Osteoblast (primary cell): ENCODE measurements at regions not wholly inside any gene's neighbourhood (a gene's known extent, or its start where the extent isn't known, plus 50 kb on each side); places are given as distances from the start of the nearest gene placed in this dataset.

Experiments
- DNase-seq: peaks from one replicate; pipeline ENCODE4 v3.0.0; 2011; ENCODE audit warnings: low spot score, mixed read lengths; ENCODE audit not compliant: insufficient read length; ENCODE audit errors: missing footprints
- H2AFZ ChIP-seq: 2 replicates; pipeline ENCODE4 v1.6.0; 2011; ENCODE audit warnings: mild to moderate bottlenecking, low read length
- H3K27ac ChIP-seq: 2 replicates; pipeline ENCODE4 v1.5.1; 2011; ENCODE audit warnings: mild to moderate bottlenecking, low read depth, low read length, moderate library complexity
- H3K27me3 ChIP-seq: 2 replicates; pipeline ENCODE4 v1.6.0; 2012; ENCODE audit warnings: mild to moderate bottlenecking, control low read depth, inconsistent platforms, low read length, moderate library complexity; ENCODE audit not compliant: insufficient read depth
- H3K36me3 ChIP-seq: 2 replicates; pipeline ENCODE4 v1.5.1; 2011; ENCODE audit warnings: mild to moderate bottlenecking, low read length, control low read depth, moderate library complexity; ENCODE audit not compliant: insufficient read depth
- H3K4me1 ChIP-seq: 2 replicates; pipeline ENCODE4 v1.5.1; 2011; ENCODE audit warnings: mild to moderate bottlenecking, low read length, control low read depth, moderate library complexity; ENCODE audit not compliant: insufficient read depth
- H3K4me2 ChIP-seq: 2 replicates; pipeline ENCODE4 v1.6.0; 2011; ENCODE audit warnings: mild to moderate bottlenecking, low read length; ENCODE audit not compliant: insufficient read depth
- H3K4me3 ChIP-seq: fragments of 200-600 bp; sonication (generic); 3 replicates; pipeline ENCODE4 v1.5.1; 2012; ENCODE audit warnings: mild to moderate bottlenecking, low read length, inconsistent platforms; ENCODE audit not compliant: insufficient read depth
- H3K79me2 ChIP-seq: 2 replicates; pipeline ENCODE4 v1.6.0; 2012; ENCODE audit warnings: mild to moderate bottlenecking, low read length, control low read depth, inconsistent platforms; ENCODE audit not compliant: insufficient read depth
- H3K9me3 ChIP-seq: 2 replicates; pipeline ENCODE4 v1.5.1; 2011; ENCODE audit warnings: low read depth, low read length, control low read depth
- H4K20me1 ChIP-seq: 2 replicates; pipeline ENCODE4 v1.6.0; 2012; ENCODE audit warnings: mild to moderate bottlenecking, low read length, control low read depth; ENCODE audit not compliant: insufficient read depth
- TF ChIP-seq, protein P1 (sequence below): IDR thresholded peaks from 2 replicates; pipeline ENCODE4 v1.5.1; 2011; ENCODE audit warnings: mild to moderate bottlenecking, low read depth, low read length, moderate library complexity; ENCODE audit errors: extremely low read depth

DNA sequence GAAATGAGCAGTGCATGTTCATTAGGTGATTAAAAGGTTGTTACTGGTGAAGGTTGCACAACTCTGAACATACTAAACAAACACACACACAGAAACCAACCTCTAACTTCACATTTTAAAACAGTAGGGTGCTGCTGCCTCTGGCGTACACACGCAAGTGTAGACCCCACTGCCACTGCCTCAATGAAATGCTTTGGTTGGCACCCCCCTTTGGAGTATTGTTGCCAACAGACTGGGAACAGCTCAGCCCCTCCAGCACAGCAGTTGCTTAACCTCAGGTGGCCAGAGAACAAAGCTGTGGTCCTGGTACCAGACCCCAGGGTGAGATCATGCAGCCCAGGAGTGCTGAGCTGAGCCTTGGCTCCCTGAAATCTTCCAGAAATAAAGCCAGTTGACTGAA lies 138.6 kb downstream of the TMEM18 start:
- Histone ChIP-seq H3K4me1 (no peaks in the 10 kb centered on the region), H3K36me3 (no peaks in the 10 kb centered on the region), H3K4me2 (no peak overlapping the region), H3K27me3 (no peaks in the 10 kb centered on the region), H3K27ac (no peak overlapping the region), H4K20me1 (no peaks in the 10 kb centered on the region), H2AFZ (no peak overlapping the region), H3K79me2 (no peaks in the 10 kb centered on the region), H3K4me3 (no peak overlapping the region), H3K9me3 (no peaks in the 10 kb centered on the region)
- TF ChIP-seq, protein P1, sequence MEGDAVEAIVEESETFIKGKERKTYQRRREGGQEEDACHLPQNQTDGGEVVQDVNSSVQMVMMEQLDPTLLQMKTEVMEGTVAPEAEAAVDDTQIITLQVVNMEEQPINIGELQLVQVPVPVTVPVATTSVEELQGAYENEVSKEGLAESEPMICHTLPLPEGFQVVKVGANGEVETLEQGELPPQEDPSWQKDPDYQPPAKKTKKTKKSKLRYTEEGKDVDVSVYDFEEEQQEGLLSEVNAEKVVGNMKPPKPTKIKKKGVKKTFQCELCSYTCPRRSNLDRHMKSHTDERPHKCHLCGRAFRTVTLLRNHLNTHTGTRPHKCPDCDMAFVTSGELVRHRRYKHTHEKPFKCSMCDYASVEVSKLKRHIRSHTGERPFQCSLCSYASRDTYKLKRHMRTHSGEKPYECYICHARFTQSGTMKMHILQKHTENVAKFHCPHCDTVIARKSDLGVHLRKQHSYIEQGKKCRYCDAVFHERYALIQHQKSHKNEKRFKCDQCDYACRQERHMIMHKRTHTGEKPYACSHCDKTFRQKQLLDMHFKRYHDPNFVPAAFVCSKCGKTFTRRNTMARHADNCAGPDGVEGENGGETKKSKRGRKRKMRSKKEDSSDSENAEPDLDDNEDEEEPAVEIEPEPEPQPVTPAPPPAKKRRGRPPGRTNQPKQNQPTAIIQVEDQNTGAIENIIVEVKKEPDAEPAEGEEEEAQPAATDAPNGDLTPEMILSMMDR = no peak
- DNase-seq = no peak

DNA sequence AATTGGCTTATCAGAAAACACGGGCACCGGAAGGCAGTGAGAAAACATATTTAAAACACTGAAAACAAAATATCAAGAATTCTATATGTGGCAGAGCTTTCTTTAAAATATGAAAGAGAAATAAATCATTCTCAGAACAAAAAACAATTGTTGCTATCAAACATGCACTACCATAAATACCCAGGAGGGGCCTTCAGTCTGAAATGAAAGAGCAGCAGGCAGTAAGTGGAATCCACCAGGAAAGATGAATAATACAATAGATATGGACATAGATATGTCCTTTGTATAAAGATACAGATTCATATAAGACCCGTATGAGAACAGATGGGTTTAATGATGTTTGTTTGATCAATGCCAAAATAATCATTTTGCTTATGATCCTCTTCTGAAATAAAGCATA lies 142.0 kb downstream of the TMEM18 start:
- no peaks in the 10 kb centered on the region for H3K4me1 ChIP-seq
- no peak for DNase-seq
- H2AFZ ChIP-seq = no peak overlapping the region
- H3K4me3 ChIP-seq = no peak overlapping the region
- no peaks in the 10 kb centered on the region for H3K9me3 ChIP-seq
- no peaks in the 10 kb centered on the region for H4K20me1 ChIP-seq
- TF ChIP-seq, protein P1 = peak; percentile 24
- no peaks in the 10 kb centered on the region for H3K36me3 ChIP-seq
- no peak overlapping the region for H3K27ac ChIP-seq
- H3K79me2 ChIP-seq = no peaks in the 10 kb centered on the region
- no peak overlapping the region for H3K4me2 ChIP-seq
- no peaks in the 10 kb centered on the region for H3K27me3 ChIP-seq

DNA sequence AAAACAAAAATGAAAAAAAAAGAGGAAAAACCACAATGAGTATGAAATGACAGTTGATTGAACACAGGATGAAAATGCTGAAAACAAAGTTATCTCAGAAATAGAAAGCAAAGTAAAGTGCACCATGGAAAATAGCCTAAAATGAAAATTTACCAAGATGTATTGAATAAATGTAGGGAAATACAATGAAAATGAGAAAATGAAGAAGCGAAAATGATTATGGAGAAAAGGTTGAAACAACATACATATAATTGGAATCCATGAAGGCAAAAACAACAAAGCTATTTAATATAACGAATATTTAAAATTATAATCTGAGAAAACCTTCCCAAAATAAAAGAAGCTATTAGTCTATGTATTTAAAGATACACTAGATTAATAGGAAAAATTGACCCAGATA lies 147.4 kb downstream of the TMEM18 start:
- no peaks in the 10 kb centered on the region for H3K36me3 ChIP-seq
- no peak overlapping the region for H3K27ac ChIP-seq
- no peak overlapping the region for H2AFZ ChIP-seq
- no peaks in the 10 kb centered on the region for H3K9me3 ChIP-seq
- TF ChIP-seq, protein P1 = no peak
- no peak overlapping the region for H3K4me2 ChIP-seq
- no peak for DNase-seq
- no peak overlapping the region for H3K4me3 ChIP-seq
- no peaks in the 10 kb centered on the region for H3K79me2 ChIP-seq
- H4K20me1 ChIP-seq = no peaks in the 10 kb centered on the region
- H3K27me3 ChIP-seq = no peaks in the 10 kb centered on the region
- no peaks in the 10 kb centered on the region for H3K4me1 ChIP-seq

DNA sequence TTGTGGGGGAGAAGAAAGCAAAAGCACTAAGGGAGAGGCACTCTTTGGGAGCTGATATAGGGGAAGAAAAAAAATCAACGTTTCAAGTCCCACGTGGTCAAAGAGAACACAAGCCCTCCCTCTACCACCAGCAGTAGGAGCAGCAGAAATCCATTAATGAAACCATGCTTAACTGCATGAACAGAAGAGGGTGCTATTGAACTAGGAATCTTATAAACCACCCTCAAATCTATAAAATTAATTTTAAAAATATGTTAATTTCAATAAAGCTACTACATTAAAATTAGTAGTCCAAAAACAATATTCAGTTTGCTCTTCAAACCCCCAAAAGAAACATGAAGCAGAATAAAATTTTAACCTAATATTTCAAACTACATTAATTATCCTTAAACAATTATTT lies 147.8 kb downstream of the TMEM18 start:
- no peaks in the 10 kb centered on the region for H3K4me1 ChIP-seq
- no peaks in the 10 kb centered on the region for H3K9me3 ChIP-seq
- H3K4me2 ChIP-seq = no peak overlapping the region
- DNase-seq = no peak
- no peak overlapping the region for H2AFZ ChIP-seq
- no peaks in the 10 kb centered on the region for H3K36me3 ChIP-seq
- H3K27me3 ChIP-seq = no peaks in the 10 kb centered on the region
- H3K4me3 ChIP-seq = no peak overlapping the region
- H3K79me2 ChIP-seq = no peaks in the 10 kb centered on the region
- TF ChIP-seq, protein P1 = peak; percentile 27
- no peak overlapping the region for H3K27ac ChIP-seq
- H4K20me1 ChIP-seq = no peaks in the 10 kb centered on the region
